H1 (cell line): ENCODE measurements at regions not wholly inside any gene's neighbourhood (a gene's known extent, or its start where the extent isn't known, plus 50 kb on each side); places are given as distances from the start of the nearest gene placed in this dataset.

ENCODE experiments used
- CTCF ChIA-PET: fragments of 300-600 bp; sonication (Branson Sonifier 250); formaldehyde crosslinking; loops from one replicate; lab custom pipeline; 2021; ENCODE audit not compliant: partially characterized antibody; lab: Charles Lee
- POLR2A ChIA-PET: fragments of 300-600 bp; sonication (Branson Sonifier 250); formaldehyde crosslinking; loops from one replicate; lab custom pipeline; 2021; ENCODE audit warnings: inconsistent platforms; ENCODE audit not compliant: partially characterized antibody; lab: Charles Lee
- DNase-seq, 2 experiments: peaks; one replicate each; pipeline versions ENCODE4 v3.0.0 to v3.0.0-alpha.2; 2010 to 2022; ENCODE audit warnings: low spot score in 2 of 2, low read depth in 1 of 2, mixed read lengths in 1 of 2
- FAIRE-seq: peaks from 2 replicates; lab custom pipeline; 2011; peaks lifted over from hg19 to GRCh38; lab: Jason Lieb, UNC
- H2AFZ ChIP-seq: 2 replicates; pipeline ENCODE4 v1.8.1; 2012; ENCODE audit warnings: low read length, inconsistent platforms
- H2AK5ac ChIP-seq: 2 replicates; pipeline ENCODE4 v1.6.1; 2013; ENCODE audit warnings: low read depth, low read length
- H2BK120ac ChIP-seq: replicated peaks from 2 replicates; pipeline ENCODE3; 2013; ENCODE audit warnings: low read depth, low read length, inconsistent platforms
- H2BK12ac ChIP-seq: 2 replicates; pipeline ENCODE4 v1.6.1; 2013; ENCODE audit warnings: low read depth, low read length
- H2BK15ac ChIP-seq: 2 replicates; pipeline ENCODE4 v1.6.1; 2013; ENCODE audit warnings: low read length
- H2BK20ac ChIP-seq: 2 replicates; pipeline ENCODE4 v1.6.1; 2013; ENCODE audit warnings: low read length
- H2BK5ac ChIP-seq: 2 replicates; pipeline ENCODE4 v1.6.1; 2013; ENCODE audit warnings: low read depth, low read length
- H3K14ac ChIP-seq: 2 replicates; pipeline ENCODE4 v1.6.1; 2013; ENCODE audit warnings: inconsistent platforms; ENCODE audit not compliant: insufficient read length
- H3K18ac ChIP-seq: 2 replicates; pipeline ENCODE4 v1.6.1; 2013; ENCODE audit warnings: low read length; ENCODE audit errors: extremely low read depth
- H3K23ac ChIP-seq: 2 replicates; pipeline ENCODE4 v1.6.1; 2013; ENCODE audit warnings: inconsistent platforms; ENCODE audit not compliant: insufficient read length
- H3K23me2 ChIP-seq: 2 replicates; pipeline ENCODE4 v1.6.1; 2013; ENCODE audit warnings: low read depth, low read length
- H3K27ac ChIP-seq: 2 replicates; pipeline ENCODE4 v1.6.1; 2011; ENCODE audit warnings: low read depth, low read length, inconsistent platforms
- H3K27me3 ChIP-seq, 4 experiments: replicated peaks in 1 of 4; 1 replicate in 1 of 4; 2 replicates in 3 of 4; pipeline versions ENCODE4 v1.6.1 to v1.8.1; 2011 to 2013; ENCODE audit warnings: low read length in 3 of 4, mild to moderate bottlenecking in 3 of 4, inconsistent platforms in 2 of 4, mixed read lengths in 2 of 4, moderate library complexity in 1 of 4; ENCODE audit not compliant: control insufficient read depth in 3 of 4, insufficient read depth in 3 of 4; ENCODE audit errors: extremely low read depth in 1 of 4
- H3K36me3 ChIP-seq, 4 experiments: 2 replicates each; pipeline versions ENCODE4 v1.6.1 to v1.8.1; 2011 to 2013; ENCODE audit warnings: mild to moderate bottlenecking in 4 of 4, low read length in 3 of 4, moderate library complexity in 2 of 4, control low read depth in 1 of 4, inconsistent platforms in 1 of 4; ENCODE audit not compliant: insufficient read depth in 4 of 4, control insufficient read depth in 2 of 4
- H3K4ac ChIP-seq: replicated peaks from 2 replicates; pipeline ENCODE3; 2013; ENCODE audit warnings: low read length, low read depth, mixed read lengths, inconsistent platforms; ENCODE audit not compliant: insufficient read length
- H3K4me1 ChIP-seq, 4 experiments: replicated peaks in 1 of 4; 1 replicate in 1 of 4; 2 replicates in 3 of 4; pipeline versions ENCODE4 v1.6.1 to v1.8.1; 2011 to 2013; ENCODE audit warnings: low read length in 3 of 4, inconsistent platforms in 2 of 4, mixed read lengths in 1 of 4; ENCODE audit not compliant: insufficient read depth in 4 of 4, control insufficient read depth in 3 of 4
- H3K4me2 ChIP-seq, 2 experiments: 2 replicates each; pipeline versions ENCODE4 v1.6.1 to v1.8.1; 2011 to 2013; ENCODE audit warnings: low read depth in 2 of 2, low read length in 2 of 2, control low read depth in 1 of 2, inconsistent platforms in 1 of 2, mild to moderate bottlenecking in 1 of 2; ENCODE audit not compliant: insufficient read depth in 1 of 2
- H3K4me3 ChIP-seq, 4 experiments: fragments of 200-600, 300-600 bp in 1 of 4; sonication (generic), shearing (Covaris generic), sonication (Bioruptor Twin) in 1 of 4; 2 replicates each; pipeline versions ENCODE4 v1.5.1 to v1.8.1; 2011 to 2016; ENCODE audit warnings: low read length in 4 of 4, low read depth in 3 of 4, control low read depth in 2 of 4, inconsistent platforms in 2 of 4, mild to moderate bottlenecking in 2 of 4, mixed read lengths in 1 of 4, moderate library complexity in 1 of 4; ENCODE audit not compliant: insufficient read depth in 2 of 4; ENCODE audit errors: extremely low read depth in 1 of 4
- H3K56ac ChIP-seq: replicated peaks from 2 replicates; pipeline ENCODE3; 2013; ENCODE audit warnings: low read depth, mild to moderate bottlenecking, mixed read lengths, low read length, inconsistent platforms; ENCODE audit not compliant: insufficient read length
- H3K79me1 ChIP-seq: 2 replicates; pipeline ENCODE4 v1.6.1; 2013; ENCODE audit warnings: low read depth, low read length, control low read depth
- H3K79me2 ChIP-seq, 2 experiments: 2 replicates each; pipeline versions ENCODE4 v1.6.1 to v1.8.1; 2012 to 2013; ENCODE audit warnings: low read length in 2 of 2, mild to moderate bottlenecking in 2 of 2, inconsistent platforms in 1 of 2; ENCODE audit not compliant: insufficient read depth in 2 of 2, control insufficient read depth in 1 of 2
- H3K9ac ChIP-seq, 4 experiments: replicated peaks in 1 of 4; 1 replicate in 1 of 4; 2 replicates in 3 of 4; pipeline versions ENCODE4 v1.6.1 to v1.8.1; 2011 to 2013; ENCODE audit warnings: low read depth in 3 of 4, low read length in 3 of 4, control low read depth in 2 of 4, mild to moderate bottlenecking in 2 of 4, moderate library complexity in 2 of 4, inconsistent platforms in 1 of 4; ENCODE audit errors: extremely low read depth in 1 of 4
- H3K9me3 ChIP-seq, 2 experiments: 2 replicates each; pipeline versions ENCODE4 v1.6.1 to v1.8.1; 2012 to 2013; ENCODE audit warnings: mild to moderate bottlenecking in 2 of 2, moderate library complexity in 2 of 2, control low read depth in 1 of 2, inconsistent platforms in 1 of 2, low read depth in 1 of 2, low read length in 1 of 2, mixed read lengths in 1 of 2; ENCODE audit not compliant: insufficient read depth in 2 of 2
- H4K20me1 ChIP-seq, 2 experiments: replicated peaks in 1 of 2; 2 replicates each; pipeline versions ENCODE3 to v1.8.1; 2011 to 2013; ENCODE audit warnings: inconsistent platforms in 2 of 2, low read length in 2 of 2, mild to moderate bottlenecking in 1 of 2; ENCODE audit not compliant: insufficient read depth in 2 of 2, control insufficient read depth in 1 of 2
- H4K5ac ChIP-seq: 2 replicates; pipeline ENCODE4 v1.6.1; 2013; ENCODE audit warnings: low read length, low read depth, mixed read lengths, inconsistent platforms; ENCODE audit not compliant: insufficient read length
- H4K8ac ChIP-seq: 2 replicates; pipeline ENCODE4 v1.8.0; 2013; ENCODE audit warnings: mild to moderate bottlenecking, moderate library complexity, low read length, inconsistent platforms; ENCODE audit not compliant: insufficient read depth; ENCODE audit errors: extremely low read depth
- H4K91ac ChIP-seq: replicated peaks from 2 replicates; pipeline ENCODE3; 2013; ENCODE audit warnings: low read length, mixed read lengths, inconsistent platforms; ENCODE audit not compliant: insufficient read length
- BCL11A ChIP-seq, 2 experiments: IDR thresholded peaks; one replicate each; pipeline ENCODE4 v1.6.1; 2011; ENCODE audit warnings: low read depth in 2 of 2, low read length in 2 of 2, mild to moderate bottlenecking in 2 of 2
- CTBP2 ChIP-seq: IDR thresholded peaks from 2 replicates; pipeline ENCODE4 v1.7.0; 2011; ENCODE audit warnings: borderline replicate concordance, mild to moderate bottlenecking, moderate library complexity, mixed read lengths, low read length; ENCODE audit not compliant: insufficient read depth, insufficient read length
- CTCF ChIP-seq, 3 experiments: IDR thresholded peaks; 1 replicate in 2 of 3; 2 replicates in 1 of 3; pipeline versions ENCODE4 v1.5.1 to v1.6.1; 2011; ENCODE audit warnings: low read length in 3 of 3, mild to moderate bottlenecking in 3 of 3, inconsistent platforms in 2 of 3, low read depth in 1 of 3, moderate library complexity in 1 of 3; ENCODE audit not compliant: insufficient read depth in 1 of 3; ENCODE audit errors: control extremely low read depth in 1 of 3
- EGR1 ChIP-seq: IDR thresholded peaks from 2 replicates; pipeline ENCODE4 v1.6.1; 2011; ENCODE audit warnings: low read depth, low read length, borderline replicate concordance
- GTF2F1 ChIP-seq: IDR thresholded peaks from 2 replicates; pipeline ENCODE4 v1.6.1; 2012; ENCODE audit warnings: low read depth, low read length, improper control_type of control experiment, borderline replicate concordance
- HDAC6 ChIP-seq: IDR thresholded peaks from one replicate; pipeline ENCODE4 v1.7.1; 2012; ENCODE audit warnings: low read depth, mild to moderate bottlenecking, inconsistent platforms, low read length, moderate library complexity
- MAX ChIP-seq: IDR thresholded peaks from 2 replicates; pipeline ENCODE4 v1.6.1; 2012; ENCODE audit warnings: inconsistent platforms
- PHF8 ChIP-seq: fragments of 200-600 bp; sonication (generic); conservative IDR thresholded peaks from 2 replicates; pipeline ENCODE4 v1.7.1; 2012; ENCODE audit warnings: low read depth, mild to moderate bottlenecking, inconsistent platforms, low read length, moderate library complexity
- POLR2A ChIP-seq, 2 experiments: IDR thresholded peaks; 1 replicate in 1 of 2; 2 replicates in 1 of 2; pipeline ENCODE4 v1.6.1; 2011; ENCODE audit warnings: low read depth in 2 of 2, low read length in 2 of 2, mild to moderate bottlenecking in 2 of 2; ENCODE audit errors: control extremely low read depth in 1 of 2
- SP2 ChIP-seq: IDR thresholded peaks from 2 replicates; pipeline ENCODE4 v1.6.1; 2012; ENCODE audit warnings: mild to moderate bottlenecking, low read length, inconsistent platforms
- TAF1 ChIP-seq: IDR thresholded peaks from 2 replicates; pipeline ENCODE4 v1.6.1; 2011; ENCODE audit warnings: mild to moderate bottlenecking, low read depth, low read length
- TAF7 ChIP-seq: optimal IDR thresholded peaks from 2 replicates; pipeline ENCODE3; 2011; ENCODE audit warnings: low read depth, mild to moderate bottlenecking, inconsistent platforms, low read length, moderate library complexity, borderline replicate concordance
- TCF12 ChIP-seq: IDR thresholded peaks from 2 replicates; pipeline ENCODE4 v1.6.1; 2011; ENCODE audit warnings: low read depth, mild to moderate bottlenecking, low read length
- WGBS, 2 experiments: shearing (Covaris generic) in 1 of 2; methylation state at CpG; one replicate each; pipeline versions ENCODE4 v1.1.6 to v1.1.7; 2013 to 2015; ENCODE audit warnings: low lambda C conversion rate in 2 of 2, mixed read lengths in 2 of 2, inconsistent platforms in 1 of 2, low coverage in 1 of 2, missing lambda C conversion rate in 1 of 2; ENCODE audit not compliant: insufficient replicate concordance in 2 of 2, insufficient coverage in 1 of 2, insufficient read length in 1 of 2; ENCODE audit errors: extremely low coverage in 1 of 2, missing lambda C conversion rate in 1 of 2; 5-methylcytosine and 5-hydroxymethylcytosine counted together

GRCh38 chr4:41806807-41807206, 58.3 kb upstream of the PHOX2B start:
- no peak overlapping the region for H3K14ac ChIP-seq
- no peaks in the 10 kb centered on the region for H3K36me3 ChIP-seq
- H3K18ac ChIP-seq, result no peak overlapping the region
- 91% methylated on average over 3 of the region's 3 CpGs; no CpG with 5 or more reads in 1 of the 2 experiments for WGBS, 2 experiments
- no peak overlapping the region for H2BK12ac ChIP-seq
- no peak overlapping the region for H2BK120ac ChIP-seq
- FAIRE-seq (no peak), DNase-seq (no peak)
- no peak overlapping the region for H3K56ac ChIP-seq
- no peak overlapping the region for H3K4me3 ChIP-seq
- no peak overlapping the region for H2AK5ac ChIP-seq
- H3K4me1 ChIP-seq, result peaks cover 0 to 2% (median 0%) of the 10 kb centered on the region in 4 experiments; a peak in 2 of 7 replicates
- H3K9ac ChIP-seq, result no peak overlapping the region
- CTCF ChIA-PET, result interaction anchor here (0.8 to 1.9 kb wide), 4 partner anchors 11 to 114 kb away, joined by 3 to 8 read pairs (median 3); no protein-coding TSS in a partner anchor
- no peak overlapping the region for H4K91ac ChIP-seq
- no peak overlapping the region for H4K8ac ChIP-seq
- no peaks in the 10 kb centered on the region for H3K23me2 ChIP-seq
- H3K9me3 ChIP-seq, result no peaks in the 10 kb centered on the region
- H3K79me2 ChIP-seq, result no peaks in the 10 kb centered on the region
- H2AFZ ChIP-seq, result no peak overlapping the region
- H4K20me1 ChIP-seq, result no peaks in the 10 kb centered on the region
- H3K23ac ChIP-seq, result no peak overlapping the region
- POLR2A ChIA-PET, result no interaction called here
- H2BK5ac ChIP-seq, result no peak overlapping the region
- H3K27ac ChIP-seq, result no peak overlapping the region
- no peak overlapping the region for H2BK20ac ChIP-seq
- no peaks in the 10 kb centered on the region; a peak in 1 of 7 replicates for H3K27me3 ChIP-seq
- no peaks in the 10 kb centered on the region for H3K79me1 ChIP-seq
- no peak overlapping the region for H4K5ac ChIP-seq
- H3K4ac ChIP-seq, result no peak overlapping the region
- H3K4me2 ChIP-seq, result no peak overlapping the region
- H2BK15ac ChIP-seq, result no peak overlapping the region
- no peak for TF ChIP-seq PHF8
- no peak for TF ChIP-seq CTBP2
- no peak for TF ChIP-seq MAX
- no peak for TF ChIP-seq SP2
- TF ChIP-seq POLR2A (IDR thresholded peaks at IDR 0.05; ENCODE audit: control extremely low read depth in 1 of 2, low read depth in 2 of 2, low read length in 2 of 2), result no peak
- TF ChIP-seq TAF7, result no peak
- TF ChIP-seq CTCF (IDR thresholded peaks at IDR 0.05; ENCODE audit: control extremely low read depth in 1 of 3, insufficient read depth in 1 of 3, low read depth in 1 of 3, low read length in 3 of 3), result no peak
- TF ChIP-seq GTF2F1, result no peak
- no peak for TF ChIP-seq TAF1
- TF ChIP-seq EGR1, result no peak
- TF ChIP-seq BCL11A (IDR thresholded peaks at IDR 0.05; ENCODE audit: low read depth in 2 of 2, low read length in 2 of 2), result no peak
- TF ChIP-seq HDAC6, result no peak
- no peak for TF ChIP-seq TCF12
